ENCODE measurements at regions not wholly inside any gene's neighbourhood (a gene's known extent, or its start where the extent isn't known, plus 50 kb on each side); places are given as distances from the start of the nearest gene placed in this dataset.

DNA sequence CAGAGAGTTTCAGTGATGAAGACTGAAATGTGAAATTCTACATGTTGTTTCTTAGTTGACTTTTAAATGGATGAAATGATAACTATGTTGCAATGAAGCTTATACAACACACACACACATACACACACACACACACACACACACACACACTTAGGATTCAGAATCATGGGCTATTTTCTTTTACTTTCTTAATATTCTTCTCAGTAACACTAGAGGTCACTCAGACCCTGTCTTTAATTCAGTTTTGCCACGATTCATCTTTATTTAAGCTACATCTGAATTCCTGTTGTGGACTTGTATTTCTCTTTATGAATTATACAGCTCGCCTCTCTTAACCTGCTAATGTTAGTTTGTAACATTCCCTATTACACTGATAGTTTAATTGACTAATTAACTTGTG is 109.6 kb upstream of the GOT2 start:
- TF ChIP-seq, protein P1, sequence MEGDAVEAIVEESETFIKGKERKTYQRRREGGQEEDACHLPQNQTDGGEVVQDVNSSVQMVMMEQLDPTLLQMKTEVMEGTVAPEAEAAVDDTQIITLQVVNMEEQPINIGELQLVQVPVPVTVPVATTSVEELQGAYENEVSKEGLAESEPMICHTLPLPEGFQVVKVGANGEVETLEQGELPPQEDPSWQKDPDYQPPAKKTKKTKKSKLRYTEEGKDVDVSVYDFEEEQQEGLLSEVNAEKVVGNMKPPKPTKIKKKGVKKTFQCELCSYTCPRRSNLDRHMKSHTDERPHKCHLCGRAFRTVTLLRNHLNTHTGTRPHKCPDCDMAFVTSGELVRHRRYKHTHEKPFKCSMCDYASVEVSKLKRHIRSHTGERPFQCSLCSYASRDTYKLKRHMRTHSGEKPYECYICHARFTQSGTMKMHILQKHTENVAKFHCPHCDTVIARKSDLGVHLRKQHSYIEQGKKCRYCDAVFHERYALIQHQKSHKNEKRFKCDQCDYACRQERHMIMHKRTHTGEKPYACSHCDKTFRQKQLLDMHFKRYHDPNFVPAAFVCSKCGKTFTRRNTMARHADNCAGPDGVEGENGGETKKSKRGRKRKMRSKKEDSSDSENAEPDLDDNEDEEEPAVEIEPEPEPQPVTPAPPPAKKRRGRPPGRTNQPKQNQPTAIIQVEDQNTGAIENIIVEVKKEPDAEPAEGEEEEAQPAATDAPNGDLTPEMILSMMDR (IDR thresholded peaks at IDR 0.05) = no peak
- no peak for TF ChIP-seq POLR2A (IDR thresholded peaks at IDR 0.05)
